GM21619 (cell line): ENCODE measurements at regions not wholly inside any gene's neighbourhood (a gene's known extent, or its start where the extent isn't known, plus 50 kb on each side); places are given as distances from the start of the nearest gene placed in this dataset.
"Not testable (repeated sequence)": the region's sequence is repeated elsewhere in the genome, so short reads cannot be mapped to it uniquely, and the experiment has no call there.

Source experiments
- ATAC-seq: cut with Tn5 transposase; IDR thresholded peaks from one replicate; pipeline ENCODE4 v1.9.1; 2021; ENCODE audit not compliant: unreplicated experiment

- peak; percentile 24 for ATAC-seq
Observed at GRCh38 chr3:102034639-102035451, 185.5 kb downstream of the NFKBIZ start.

- ATAC-seq = peak; percentile 43
Observed at GRCh38 chr3:102036017-102036416, 186.7 kb downstream of the NFKBIZ start.

- no peak for ATAC-seq
Observed at GRCh38 chr3:102036472-102036871, 187.2 kb downstream of the NFKBIZ start.

- ATAC-seq = no peak
Observed at GRCh38 chr3:102037209-102037608, 187.9 kb downstream of the NFKBIZ start.

- no peak for ATAC-seq
Observed at GRCh38 chr3:102037791-102038190, 188.5 kb downstream of the NFKBIZ start.

- ATAC-seq = peak; percentile 88
Observed at GRCh38 chr3:102038477-102039142, 189.3 kb downstream of the NFKBIZ start.

- ATAC-seq = not testable (repeated sequence)
Observed at GRCh38 chr3:102040144-102040543, 190.8 kb downstream of the NFKBIZ start.

- peak; percentile 33 for ATAC-seq
Observed at GRCh38 chr3:102053375-102053989, 204.2 kb downstream of the NFKBIZ start.

- ATAC-seq = no peak
Observed at GRCh38 chr3:102054543-102055080, 205.3 kb downstream of the NFKBIZ start.

- ATAC-seq = peak; percentile 76
Observed at GRCh38 chr3:102057781-102058421, 208.6 kb downstream of the NFKBIZ start.

GRCh38 chr3:102059145-102059943 lies 210.0 kb downstream of the NFKBIZ start:
- ATAC-seq = peak; percentile 78

- no peak for ATAC-seq
Observed at GRCh38 chr3:102060814-102061213, 211.5 kb downstream of the NFKBIZ start.

- ATAC-seq = no peak
Observed at GRCh38 chr3:102063572-102063971, 214.3 kb downstream of the NFKBIZ start.

- no peak for ATAC-seq
Observed at GRCh38 chr3:102066470-102066869, 217.2 kb downstream of the NFKBIZ start.

- ATAC-seq = no peak
Observed at GRCh38 chr3:102068327-102068726, 219.0 kb downstream of the NFKBIZ start.

- no peak for ATAC-seq
Observed at GRCh38 chr3:102068736-102069135, 219.4 kb downstream of the NFKBIZ start.

- no peak for ATAC-seq
Observed at GRCh38 chr3:102069211-102069662, 219.9 kb downstream of the NFKBIZ start.

- no peak for ATAC-seq
Observed at GRCh38 chr3:102074946-102075345, 225.6 kb downstream of the NFKBIZ start.

GRCh38 chr3:102078401-102078800 lies 229.1 kb downstream of the NFKBIZ start:
- ATAC-seq = no peak
